Pancreas (tissue), 10 donors: ENCODE measurements at regions not wholly inside any gene's neighbourhood (a gene's known extent, or its start where the extent isn't known, plus 50 kb on each side); places are given as distances from the start of the nearest gene placed in this dataset.

ENCODE experiments used
- ATAC-seq, 4 donors: fragments of 200-7000 bp; cut with Tn5 transposase; one replicate each; pipeline versions ENCODE4 v1.8.0 to v1.9.1; 2020; ENCODE audit warnings: mild to moderate bottlenecking in 4 of 4, moderate library complexity in 4 of 4
- DNase-seq, 6 donors: peaks; one replicate each; pipeline ENCODE4 v3.0.0-alpha.2; 2020
- FAIRE-seq: peaks from 2 replicates; lab custom pipeline; 2012; peaks lifted over from hg19 to GRCh38; lab: Jason Lieb, UNC
- H3K27ac ChIP-seq, 4 donors: fragments of 200-600 bp; sonication (generic); 1 replicate in 3 of 4; 2 replicates in 1 of 4; pipeline versions ENCODE4 v1.5.0 to v1.8.0; 2020
- H3K27me3 ChIP-seq, 4 donors: fragments of 200-600 bp; one replicate each; pipeline ENCODE4 v1.8.0; 2021
- H3K36me3 ChIP-seq, 3 donors: fragments of 200-600 bp; sonication (generic) in 1 of 3; one replicate each; pipeline versions ENCODE4 v1.5.0 to v1.8.0; 2020 to 2021
- H3K4me1 ChIP-seq, 3 donors: fragments of 200-600 bp; one replicate each; pipeline ENCODE4 v1.8.0; 2021
- H3K4me3 ChIP-seq, 4 donors: fragments of 200-600 bp; sonication (generic) in 2 of 4; one replicate each; pipeline versions ENCODE4 v1.5.0 to v1.8.0; 2020 to 2021
- H3K9me3 ChIP-seq, 4 donors: fragments of 200-600 bp; one replicate each; pipeline ENCODE4 v1.8.0; 2021
- WGBS, 2 donors: extraction: QIAGEN DNeasy Blood & Tissue Kit; methylation state at CpG; one replicate each; pipeline ENCODE4 v1.1.7; 2013; 5-methylcytosine and 5-hydroxymethylcytosine counted together
- intact Hi-C, 3 donors: fragments of 100-400 bp; cut with DNase I; formaldehyde crosslinking; loops; one replicate each; pipeline versions ENCODE4 v1.11.1 to v1.14.2; 2022
- TF ChIP-seq, protein P1 (sequence below), 4 donors: fragments of 200-600 bp; sonication (generic) in 3 of 4; IDR thresholded peaks; one replicate each; pipeline versions ENCODE4 v1.5.0 to v1.8.0; 2021; ENCODE audit warnings: antibody characterized with exemption in 4 of 4
- donor health status: healthy with polysubstance abuse.
- donor health status: DM: no; HTN: no; CAD: no; lungs with moderate emphysema.
- donor health status: DM: no; HTN: no; CAD: no.
- donor health status: control.
- donor health status: control.
- donor health status: Bipolar disorder and iron deficiency.
- donor health status: DM: yes; HTN: yes; CAD: no.
- donor health status: DM: no; HTN: no; CAD: no.
- donor health status: DM: no; HTN: no; CAD: no.
- donor health status: DM: yes; HTN: yes; CAD: no.

DNA sequence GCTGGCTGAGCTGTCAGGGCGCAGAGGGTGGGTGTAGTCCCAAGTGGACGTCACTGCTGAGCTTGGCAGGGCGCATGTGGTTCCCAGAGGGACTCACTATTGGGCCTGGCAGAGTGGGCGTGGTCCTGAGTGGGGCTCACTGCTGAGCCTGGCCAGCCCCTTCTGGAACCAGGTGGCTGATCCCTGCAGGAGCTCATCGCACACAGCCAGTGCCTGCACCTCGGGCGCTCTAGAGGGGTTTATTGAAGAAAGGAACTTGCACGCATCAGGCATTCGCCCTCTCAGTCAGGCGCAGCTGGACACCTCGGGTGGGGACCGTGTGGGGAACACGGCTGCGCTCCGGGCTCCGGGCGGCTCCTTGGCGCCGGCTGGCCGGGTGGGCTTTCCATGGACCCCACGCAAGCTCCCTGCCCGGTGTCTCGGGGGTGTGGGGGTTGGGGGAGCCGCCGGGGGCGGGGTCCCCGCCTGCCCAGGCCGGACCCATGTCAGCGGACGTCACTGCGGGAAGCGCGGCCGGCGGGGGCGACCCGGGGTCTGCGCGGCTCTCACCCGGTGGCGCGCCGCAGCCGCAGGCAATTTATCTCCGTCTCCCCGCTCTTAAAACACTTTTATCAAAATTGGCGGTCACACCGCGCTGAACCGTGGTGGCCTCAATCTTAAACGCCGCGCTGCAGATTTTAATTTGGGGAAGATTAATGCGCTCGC lies 65.4 kb upstream of the NKX1-1 start:
- TF ChIP-seq, protein P1, sequence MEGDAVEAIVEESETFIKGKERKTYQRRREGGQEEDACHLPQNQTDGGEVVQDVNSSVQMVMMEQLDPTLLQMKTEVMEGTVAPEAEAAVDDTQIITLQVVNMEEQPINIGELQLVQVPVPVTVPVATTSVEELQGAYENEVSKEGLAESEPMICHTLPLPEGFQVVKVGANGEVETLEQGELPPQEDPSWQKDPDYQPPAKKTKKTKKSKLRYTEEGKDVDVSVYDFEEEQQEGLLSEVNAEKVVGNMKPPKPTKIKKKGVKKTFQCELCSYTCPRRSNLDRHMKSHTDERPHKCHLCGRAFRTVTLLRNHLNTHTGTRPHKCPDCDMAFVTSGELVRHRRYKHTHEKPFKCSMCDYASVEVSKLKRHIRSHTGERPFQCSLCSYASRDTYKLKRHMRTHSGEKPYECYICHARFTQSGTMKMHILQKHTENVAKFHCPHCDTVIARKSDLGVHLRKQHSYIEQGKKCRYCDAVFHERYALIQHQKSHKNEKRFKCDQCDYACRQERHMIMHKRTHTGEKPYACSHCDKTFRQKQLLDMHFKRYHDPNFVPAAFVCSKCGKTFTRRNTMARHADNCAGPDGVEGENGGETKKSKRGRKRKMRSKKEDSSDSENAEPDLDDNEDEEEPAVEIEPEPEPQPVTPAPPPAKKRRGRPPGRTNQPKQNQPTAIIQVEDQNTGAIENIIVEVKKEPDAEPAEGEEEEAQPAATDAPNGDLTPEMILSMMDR (IDR thresholded peaks at IDR 0.05): no peak
- WGBS, 2 donors: 13 to 14% methylated on average over 49 to 55 of the region's 55 CpGs
- Histone ChIP-seq H3K36me3 (no peaks in the 10 kb centered on the region), H3K27me3 (peaks cover 0 to 6% (median 0%) of the 10 kb centered on the region in 4 donors), H3K9me3 (no peaks in the 10 kb centered on the region), H3K27ac (no peak overlapping the region), H3K4me1 (no peaks in the 10 kb centered on the region), H3K4me3 (no peak overlapping the region)
- peak in 2 of 6 donors; percentile 50 to 55 for DNase-seq
- intact Hi-C loops: no loop called here
- no peak for FAIRE-seq
- ATAC-seq: no peak

DNA sequence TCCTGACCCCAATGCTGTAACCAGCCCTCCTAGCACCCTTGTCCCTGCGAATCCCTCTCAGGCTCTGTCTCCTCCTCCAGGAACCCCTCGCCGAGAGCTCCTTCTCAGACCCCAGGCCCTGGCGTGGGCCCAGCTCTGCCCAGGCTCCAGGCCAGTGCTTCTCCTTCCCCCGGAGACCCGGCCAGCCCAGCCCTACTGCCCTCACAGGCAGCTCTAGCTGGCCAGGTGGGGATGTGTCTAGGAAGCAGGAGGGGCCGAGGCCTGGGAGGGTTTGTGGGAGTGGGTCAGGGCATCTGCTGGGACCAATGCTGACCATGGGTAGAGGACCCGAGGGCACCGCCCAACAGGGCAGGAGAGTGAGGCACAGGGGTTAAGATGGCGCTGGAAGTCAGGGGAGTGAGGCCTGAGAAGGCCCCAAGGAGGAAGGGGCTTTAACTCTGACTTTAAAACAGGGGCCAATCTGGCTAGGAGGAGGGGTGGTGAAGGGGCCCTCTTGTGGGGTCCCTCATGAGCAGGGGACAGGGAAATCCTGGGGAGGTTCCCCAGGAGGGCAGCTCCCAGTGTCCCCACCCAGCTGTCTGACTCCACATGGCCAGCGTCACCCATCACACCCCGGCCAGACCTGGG lies 64.7 kb upstream of the NKX1-1 start:
- Histone ChIP-seq H3K4me3 (no peak overlapping the region), H3K27me3 (peaks cover 0 to 6% (median 0%) of the 10 kb centered on the region in 4 donors), H3K27ac (no peak overlapping the region), H3K36me3 (no peaks in the 10 kb centered on the region), H3K9me3 (no peaks in the 10 kb centered on the region), H3K4me1 (no peaks in the 10 kb centered on the region)
- TF ChIP-seq, protein P1 (IDR thresholded peaks at IDR 0.05): no peak
- DNase-seq (peak in 2 of 6 donors; percentile 51 to 66), ATAC-seq (no peak), FAIRE-seq (no peak)
- intact Hi-C loops: no loop called here
- 66 to 68% methylated on average over 12 of the region's 12 CpGs for WGBS, 2 donors

DNA sequence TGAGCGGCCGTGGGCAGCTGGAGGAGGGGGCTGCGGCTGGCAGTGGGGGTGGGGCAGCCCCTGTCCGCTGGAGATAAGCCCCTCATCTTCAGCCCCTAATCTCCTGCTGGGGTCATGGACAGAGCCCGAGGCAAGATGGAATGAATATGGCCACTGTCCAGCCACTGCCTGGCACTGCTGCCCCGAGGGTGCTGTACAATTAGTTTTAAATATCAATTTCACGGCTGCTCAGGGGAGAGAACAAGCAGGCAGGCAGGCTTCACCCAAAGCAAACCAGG lies 64.1 kb upstream of the NKX1-1 start:
- Histone ChIP-seq H3K4me1 (no peaks in the 10 kb centered on the region), H3K4me3 (no peak overlapping the region), H3K27ac (no peak overlapping the region), H3K27me3 (peaks cover 0 to 6% (median 0%) of the 10 kb centered on the region in 4 donors), H3K9me3 (no peaks in the 10 kb centered on the region), H3K36me3 (no peaks in the 10 kb centered on the region)
- intact Hi-C loops: no loop called here
- DNase-seq (no peak), ATAC-seq (no peak), FAIRE-seq (no peak)
- 36 to 39% methylated on average over 7 of the region's 7 CpGs for WGBS, 2 donors
- TF ChIP-seq, protein P1 (IDR thresholded peaks at IDR 0.05): no peak

DNA sequence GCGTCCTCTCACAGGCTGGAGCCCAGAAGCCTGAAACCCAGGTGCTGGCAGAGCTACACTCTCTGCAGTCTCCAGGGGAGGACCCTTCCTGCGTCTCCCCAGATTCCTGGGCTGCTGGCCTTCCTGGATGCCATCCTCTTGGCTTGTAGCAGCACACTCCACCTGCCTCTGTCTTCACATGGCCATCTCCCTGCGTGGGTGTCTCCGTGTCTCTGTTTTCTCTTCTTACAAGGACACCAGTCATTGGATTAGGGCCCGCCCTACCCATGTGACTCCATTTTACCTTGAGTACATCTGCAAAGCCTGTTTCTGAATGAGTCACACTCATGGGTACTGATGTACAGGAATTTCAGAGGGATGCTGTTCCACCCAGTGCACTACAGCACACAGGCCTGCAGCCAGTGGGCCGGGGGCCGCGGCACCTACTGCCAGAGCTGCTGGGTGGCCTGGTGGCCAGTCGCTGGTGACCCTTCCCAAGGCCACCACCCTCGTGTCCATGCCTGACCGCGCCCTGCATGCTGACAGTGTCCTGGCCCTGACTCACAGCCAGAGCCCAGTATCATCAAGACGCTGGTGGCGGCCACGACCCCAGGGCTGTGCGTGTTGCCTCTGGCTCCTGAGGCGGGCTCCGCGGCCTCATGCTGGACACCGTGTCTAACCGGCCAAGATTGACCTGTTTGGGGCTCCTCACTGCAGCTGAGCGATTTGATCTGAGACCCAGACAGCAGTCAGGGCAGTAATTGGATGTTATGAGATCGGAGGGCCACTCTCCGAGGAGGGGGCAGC lies 63.6 kb upstream of the NKX1-1 start:
- Histone ChIP-seq H3K9me3 (no peaks in the 10 kb centered on the region), H3K36me3 (no peaks in the 10 kb centered on the region), H3K4me1 (no peaks in the 10 kb centered on the region), H3K27me3 (peaks cover 0 to 6% (median 0%) of the 10 kb centered on the region in 4 donors), H3K27ac (no peak overlapping the region), H3K4me3 (no peak overlapping the region)
- FAIRE-seq: no peak
- 64 to 71% methylated on average over 24 of the region's 24 CpGs for WGBS, 2 donors
- peak in 1 of 6 donors; percentile 43 for DNase-seq
- intact Hi-C loops: no loop called here
- ATAC-seq: no peak
- TF ChIP-seq, protein P1 (IDR thresholded peaks at IDR 0.05): no peak
